Skeletal muscle satellite cell (primary cell): ENCODE measurements at regions not wholly inside any gene's neighbourhood (a gene's known extent, or its start where the extent isn't known, plus 50 kb on each side); places are given as distances from the start of the nearest gene placed in this dataset.
"Not testable (repeated sequence)": the region's sequence is repeated elsewhere in the genome, so short reads cannot be mapped to it uniquely, and the experiment has no call there.

Source experiments
- H3K27me3 ChIP-seq: 2 replicates; pipeline ENCODE4 v1.7.0; 2013; ENCODE audit warnings: low read length; ENCODE audit not compliant: control insufficient read depth, insufficient read depth
- H3K36me3 ChIP-seq: 2 replicates; pipeline ENCODE4 v1.7.0; 2013; ENCODE audit warnings: mild to moderate bottlenecking, control low read depth, low read length; ENCODE audit not compliant: insufficient read depth
- H3K4me1 ChIP-seq: 2 replicates; pipeline ENCODE4 v1.7.0; 2013; ENCODE audit warnings: low read length; ENCODE audit not compliant: control insufficient read depth, insufficient read depth
- H3K4me2 ChIP-seq: 2 replicates; pipeline ENCODE4 v1.7.0; 2013; ENCODE audit warnings: mild to moderate bottlenecking, low read length
- H3K4me3 ChIP-seq: 2 replicates; pipeline ENCODE4 v1.7.0; 2013; ENCODE audit warnings: low read length
- H3K9ac ChIP-seq: 2 replicates; pipeline ENCODE4 v1.7.0; 2013; ENCODE audit warnings: mild to moderate bottlenecking, low read depth, low read length, moderate library complexity
- H3K9me3 ChIP-seq: replicated peaks from 2 replicates; pipeline ENCODE4 v1.7.0; 2013; ENCODE audit warnings: mild to moderate bottlenecking, control low read depth, low read length

GRCh38 chr9:7507026-7507425 is 292.6 kb downstream of the DMAC1 start:
- Histone ChIP-seq H3K4me3 (no peak overlapping the region), H3K9ac (no peak overlapping the region), H3K27me3 (no peaks in the 10 kb centered on the region), H3K4me2 (no peak overlapping the region), H3K9me3 (no peaks in the 10 kb centered on the region), H3K4me1 (no peaks in the 10 kb centered on the region), H3K36me3 (no peaks in the 10 kb centered on the region)

- H3K27me3 ChIP-seq: no peaks in the 10 kb centered on the region
- no peaks in the 10 kb centered on the region for H3K4me1 ChIP-seq
- H3K4me3 ChIP-seq: no peak overlapping the region
- no peak overlapping the region for H3K4me2 ChIP-seq
- H3K9ac ChIP-seq: no peak overlapping the region
- H3K36me3 ChIP-seq: no peaks in the 10 kb centered on the region
- H3K9me3 ChIP-seq: no peaks in the 10 kb centered on the region
These were observed 299.1 kb downstream of the DMAC1 start for GRCh38 chr9:7500521-7500920.

GRCh38 chr9:7491641-7492040 is 307.9 kb downstream of the DMAC1 start:
- no peak overlapping the region for H3K4me2 ChIP-seq
- H3K4me1 ChIP-seq: no peaks in the 10 kb centered on the region
- no peaks in the 10 kb centered on the region for H3K27me3 ChIP-seq
- no peaks in the 10 kb centered on the region for H3K36me3 ChIP-seq
- no peaks in the 10 kb centered on the region for H3K9me3 ChIP-seq
- no peak overlapping the region for H3K9ac ChIP-seq
- H3K4me3 ChIP-seq: no peak overlapping the region

- no peaks in the 10 kb centered on the region for H3K9me3 ChIP-seq
- no peaks in the 10 kb centered on the region for H3K36me3 ChIP-seq
- H3K4me2 ChIP-seq: no peak overlapping the region
- H3K4me1 ChIP-seq: no peaks in the 10 kb centered on the region
- no peaks in the 10 kb centered on the region for H3K27me3 ChIP-seq
- H3K9ac ChIP-seq: no peak overlapping the region
- no peak overlapping the region for H3K4me3 ChIP-seq
These were observed 309.1 kb downstream of the DMAC1 start for GRCh38 chr9:7490317-7491108.

- Histone ChIP-seq H3K27me3 (no peaks in the 10 kb centered on the region), H3K4me2 (no peak overlapping the region), H3K9me3 (no peaks in the 10 kb centered on the region), H3K4me3 (no peak overlapping the region), H3K36me3 (no peaks in the 10 kb centered on the region), H3K9ac (no peak overlapping the region), H3K4me1 (no peaks in the 10 kb centered on the region)
These were observed 310.5 kb downstream of the DMAC1 start for GRCh38 chr9:7489036-7489435.

- not testable (repeated sequence) for H3K4me2 ChIP-seq, H3K9ac ChIP-seq, H3K4me1 ChIP-seq, H3K4me3 ChIP-seq, H3K36me3 ChIP-seq, H3K9me3 ChIP-seq, H3K27me3 ChIP-seq
These were observed 315.6 kb downstream of the DMAC1 start for GRCh38 chr9:7484014-7484413.

GRCh38 chr9:7481570-7481969 is 318.0 kb downstream of the DMAC1 start:
- Histone ChIP-seq H3K4me3 (no peak overlapping the region), H3K9ac (no peak overlapping the region), H3K4me1 (no peaks in the 10 kb centered on the region), H3K36me3 (no peaks in the 10 kb centered on the region), H3K27me3 (no peaks in the 10 kb centered on the region), H3K4me2 (no peak overlapping the region), H3K9me3 (no peaks in the 10 kb centered on the region)

- H3K9me3 ChIP-seq: no peaks in the 10 kb centered on the region
- H3K4me1 ChIP-seq: no peaks in the 10 kb centered on the region
- no peaks in the 10 kb centered on the region for H3K36me3 ChIP-seq
- no peak overlapping the region for H3K4me3 ChIP-seq
- H3K9ac ChIP-seq: no peak overlapping the region
- H3K4me2 ChIP-seq: no peak overlapping the region
- no peaks in the 10 kb centered on the region for H3K27me3 ChIP-seq
These were observed 320.3 kb downstream of the DMAC1 start for GRCh38 chr9:7479300-7479699.

- Histone ChIP-seq H3K4me2 (no peak overlapping the region), H3K4me1 (no peaks in the 10 kb centered on the region), H3K27me3 (no peaks in the 10 kb centered on the region), H3K36me3 (no peaks in the 10 kb centered on the region), H3K4me3 (no peak overlapping the region), H3K9me3 (no peaks in the 10 kb centered on the region), H3K9ac (no peak overlapping the region)
These were observed 320.9 kb downstream of the DMAC1 start for GRCh38 chr9:7478646-7479045.

- Histone ChIP-seq H3K9me3 (no peaks in the 10 kb centered on the region), H3K9ac (no peak overlapping the region), H3K4me1 (no peaks in the 10 kb centered on the region), H3K4me3 (no peak overlapping the region), H3K27me3 (peaks cover 5% of the 10 kb centered on the region), H3K36me3 (no peaks in the 10 kb centered on the region), H3K4me2 (no peak overlapping the region)
These were observed 332.4 kb downstream of the DMAC1 start for GRCh38 chr9:7467186-7467585.

GRCh38 chr9:7461791-7462190 is 337.8 kb downstream of the DMAC1 start:
- Histone ChIP-seq H3K9ac (no peak overlapping the region), H3K4me2 (no peak overlapping the region), H3K4me1 (no peaks in the 10 kb centered on the region), H3K36me3 (no peaks in the 10 kb centered on the region), H3K4me3 (no peak overlapping the region), H3K27me3 (peaks cover 5% of the 10 kb centered on the region), H3K9me3 (no peaks in the 10 kb centered on the region)

- Histone ChIP-seq H3K4me1 (peaks cover 6% of the 10 kb centered on the region), H3K36me3 (no peaks in the 10 kb centered on the region), H3K27me3 (no peaks in the 10 kb centered on the region), H3K9me3 (no peaks in the 10 kb centered on the region), H3K9ac (no peak overlapping the region), H3K4me2 (no peak overlapping the region), H3K4me3 (no peak overlapping the region)
These were observed 342.6 kb downstream of the DMAC1 start for GRCh38 chr9:7456793-7457530.
